ENCODE measurements at regions not wholly inside any gene's neighbourhood (a gene's known extent, or its start where the extent isn't known, plus 50 kb on each side); places are given as distances from the start of the nearest gene placed in this dataset.

- no peak for DNase-seq
Observed at GRCh38 chr1:186620566-186621350, 59.5 kb downstream of the PTGS2 start.

- DNase-seq = peak; percentile 56
Observed at GRCh38 chr1:186618401-186619170, 61.6 kb downstream of the PTGS2 start.

GRCh38 chr1:186617926-186618325 lies 62.3 kb downstream of the PTGS2 start:
- DNase-seq = no peak

DNA sequence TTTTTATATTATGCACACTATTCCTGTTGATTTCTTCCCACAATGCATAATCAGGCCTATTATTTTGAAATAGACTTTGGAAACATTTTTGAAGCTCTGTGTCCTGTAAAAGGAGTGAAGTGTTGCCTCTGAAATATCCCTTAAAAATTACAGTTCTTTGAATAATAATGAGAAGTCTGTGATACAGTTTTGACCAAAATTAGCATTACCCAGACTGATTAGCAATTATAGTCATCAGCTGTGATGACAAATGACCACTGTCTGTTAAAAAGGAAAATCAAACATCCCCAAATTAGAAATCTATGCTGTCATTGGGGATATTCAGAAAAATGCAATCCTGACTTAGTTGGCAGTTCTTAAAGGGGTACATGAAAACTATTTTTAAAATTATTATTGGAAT lies 63.7 kb downstream of the PTGS2 start:
- DNase-seq = no peak

DNA sequence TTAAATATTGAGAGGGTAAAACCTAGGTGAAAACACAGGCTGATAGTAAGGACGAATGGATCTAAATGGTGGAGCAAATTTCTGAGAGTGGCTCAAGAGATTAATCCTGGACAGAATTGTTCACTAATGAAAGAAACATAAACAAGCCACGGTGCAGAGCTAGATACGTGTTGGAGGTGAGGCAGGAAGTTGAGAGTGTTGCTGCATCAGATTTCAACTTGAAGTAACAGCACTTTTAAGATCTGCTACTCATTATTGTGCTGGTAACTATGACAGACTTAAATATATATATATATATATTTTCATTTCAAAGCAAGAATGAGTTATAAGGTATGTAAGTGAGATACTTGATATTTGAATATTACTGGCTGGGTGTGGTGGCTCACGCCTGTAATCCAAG lies 64.9 kb downstream of the PTGS2 start:
- no peak for DNase-seq

GRCh38 chr1:186611156-186611555 lies 69.1 kb downstream of the PTGS2 start:
- no peak for DNase-seq

GRCh38 chr1:186609183-186609582 lies 71.0 kb downstream of the PTGS2 start:
- no peak for DNase-seq

DNA sequence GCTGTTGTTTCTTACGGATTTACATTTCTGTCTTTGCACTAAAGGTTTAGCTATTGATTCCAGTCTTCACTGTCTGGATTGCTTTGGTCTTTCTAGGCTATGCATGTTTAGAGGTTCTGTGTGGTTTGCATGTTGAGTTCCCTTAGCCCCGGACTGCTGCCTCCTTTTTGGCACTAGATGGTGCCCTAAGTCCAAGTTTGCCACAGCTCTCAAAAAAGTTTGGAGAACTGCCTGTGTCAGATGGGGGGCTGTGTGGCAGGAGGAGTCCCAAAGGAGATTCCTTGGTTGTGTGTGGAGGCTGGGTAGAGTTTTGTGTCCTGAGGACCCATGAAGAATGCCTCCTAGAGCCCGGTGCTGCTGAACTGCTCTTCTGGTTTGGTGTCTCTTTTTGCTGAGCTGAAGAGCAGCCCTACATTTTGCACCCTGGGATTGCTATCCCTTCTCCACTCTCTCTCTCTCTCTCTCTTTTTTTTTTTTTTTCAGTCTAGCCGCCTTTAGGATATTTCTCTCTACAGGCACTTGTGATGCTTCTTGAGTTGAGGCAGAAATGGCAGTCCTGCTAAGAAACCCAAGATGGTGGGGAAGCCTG lies 74.4 kb downstream of the PTGS2 start:
- peak; percentile 39 for DNase-seq

GRCh38 chr1:186595969-186596368 lies 84.3 kb downstream of the PTGS2 start:
- DNase-seq = no peak

- DNase-seq = no peak
Observed at GRCh38 chr1:186578325-186579016, 101.8 kb downstream of the PTGS2 start.

- no peak for DNase-seq
Observed at GRCh38 chr1:186577633-186578032, 102.6 kb downstream of the PTGS2 start.

GRCh38 chr1:186577216-186577615 lies 103.0 kb downstream of the PTGS2 start:
- no peak for DNase-seq

DNA sequence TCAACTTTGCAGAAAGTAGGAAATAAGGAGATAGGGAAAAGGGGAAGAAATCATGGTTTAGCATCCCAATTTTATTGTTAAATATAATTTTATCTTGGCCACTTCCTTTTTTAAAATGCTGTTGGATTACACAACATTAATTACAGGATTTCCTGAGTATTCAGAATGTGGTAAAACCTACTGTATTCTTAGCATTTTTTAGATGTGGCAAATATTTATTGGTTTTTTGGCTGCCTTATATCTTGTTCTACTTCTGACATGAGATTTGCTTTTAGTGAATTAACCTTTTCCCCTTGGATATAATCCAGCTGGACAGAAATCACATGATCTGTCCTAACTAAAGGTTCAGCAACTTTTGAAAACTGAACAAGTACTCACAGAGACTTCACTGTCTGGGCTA lies 104.9 kb downstream of the PTGS2 start:
- DNase-seq = no peak

DNA sequence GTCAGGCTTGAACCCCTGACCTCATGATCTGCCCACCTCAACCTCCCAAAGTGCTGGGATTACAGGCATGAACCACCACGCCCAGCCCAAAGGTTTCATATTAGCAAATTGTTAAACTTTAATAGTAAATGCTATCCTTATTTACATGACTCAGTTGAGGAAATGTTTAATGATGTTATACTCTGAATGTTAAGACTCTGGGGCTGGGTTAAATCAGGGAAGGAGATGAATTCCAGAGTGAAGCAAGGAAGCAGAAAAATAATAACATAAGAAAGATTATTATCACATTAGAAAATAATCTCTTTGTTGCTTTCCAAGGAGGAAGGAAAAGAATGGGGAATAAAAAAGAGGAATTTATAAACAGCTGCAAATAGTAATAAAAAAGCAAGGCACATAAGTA lies 105.3 kb downstream of the PTGS2 start:
- DNase-seq = no peak

DNA sequence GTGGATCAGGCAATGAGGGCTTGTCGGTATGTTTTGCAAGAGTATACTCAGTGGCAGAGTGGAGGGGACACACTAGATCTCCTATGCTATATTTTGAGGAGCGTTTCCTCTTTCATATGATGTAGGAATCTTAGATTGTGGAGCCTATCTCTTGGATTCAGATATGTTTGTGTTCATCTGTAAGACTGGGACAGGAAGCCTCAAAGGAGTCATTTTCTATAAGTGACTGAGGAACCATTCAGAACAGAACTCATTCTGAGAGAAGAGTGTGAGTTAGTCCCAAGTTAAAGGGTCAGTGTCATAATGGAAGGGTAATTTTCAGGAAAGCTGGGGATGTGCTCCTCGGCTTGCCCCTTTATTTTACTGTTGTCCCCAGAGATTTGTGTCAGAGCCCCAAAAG lies 107.7 kb downstream of the PTGS2 start:
- DNase-seq = no peak

GRCh38 chr1:186571771-186572170 lies 108.5 kb downstream of the PTGS2 start:
- DNase-seq = no peak

- no peak for DNase-seq
Observed at GRCh38 chr1:186569856-186570255, 108.9 kb upstream of the PDC start.

GRCh38 chr1:186568221-186568620 lies 107.3 kb upstream of the PDC start:
- DNase-seq = no peak

DNA sequence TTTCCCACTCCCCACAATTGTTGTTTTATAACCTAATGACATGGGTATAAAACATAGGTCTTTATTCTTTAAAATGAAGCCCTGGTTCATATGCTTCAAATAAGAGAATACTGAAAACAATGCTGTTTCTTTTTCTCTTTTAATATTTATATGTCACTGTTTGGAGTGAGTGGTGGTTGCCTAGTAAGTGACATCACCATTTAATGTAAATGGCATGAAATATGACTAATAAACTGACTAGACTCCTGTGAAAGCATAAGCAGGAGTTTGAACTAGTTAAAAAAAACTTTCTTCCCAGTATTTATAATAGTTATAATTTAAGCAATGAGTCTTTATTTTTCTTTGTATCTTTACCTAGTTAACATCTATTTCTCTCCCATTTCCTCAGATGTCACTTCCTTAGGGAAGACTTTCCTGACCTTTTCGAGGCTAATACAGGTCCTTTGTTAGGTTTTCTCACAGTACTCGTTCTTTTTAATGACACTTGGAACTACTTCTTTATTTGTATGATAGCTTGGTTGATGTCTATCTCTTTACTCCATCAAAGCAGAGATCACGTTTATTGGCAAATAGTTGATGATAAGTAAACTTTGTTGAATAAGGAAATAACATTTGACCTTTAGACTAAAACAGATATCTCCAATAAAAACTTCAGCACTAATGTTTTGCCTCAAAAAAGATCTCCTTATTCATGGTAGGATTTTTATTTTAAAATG lies 105.4 kb upstream of the PDC start:
- DNase-seq = no peak

DNA sequence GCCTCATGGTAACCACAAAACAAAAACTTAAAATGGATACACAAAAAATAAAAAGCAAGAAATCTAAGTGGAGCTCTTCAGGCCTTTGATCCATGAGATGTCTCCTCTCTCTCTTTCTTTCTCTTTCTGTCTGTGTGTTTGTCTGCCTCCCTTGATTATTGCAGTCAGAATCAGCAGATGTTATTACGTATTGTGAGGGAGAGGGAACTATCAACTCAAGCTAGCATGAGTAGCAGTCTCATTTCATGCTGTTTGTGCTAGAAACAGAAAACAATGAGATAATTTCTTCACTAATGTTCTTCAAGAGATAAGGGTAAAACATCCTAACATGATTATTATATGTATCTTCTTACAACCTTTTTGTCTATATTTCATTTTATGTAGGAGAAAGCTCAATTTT lies 103.7 kb upstream of the PDC start:
- no peak for DNase-seq

DNA sequence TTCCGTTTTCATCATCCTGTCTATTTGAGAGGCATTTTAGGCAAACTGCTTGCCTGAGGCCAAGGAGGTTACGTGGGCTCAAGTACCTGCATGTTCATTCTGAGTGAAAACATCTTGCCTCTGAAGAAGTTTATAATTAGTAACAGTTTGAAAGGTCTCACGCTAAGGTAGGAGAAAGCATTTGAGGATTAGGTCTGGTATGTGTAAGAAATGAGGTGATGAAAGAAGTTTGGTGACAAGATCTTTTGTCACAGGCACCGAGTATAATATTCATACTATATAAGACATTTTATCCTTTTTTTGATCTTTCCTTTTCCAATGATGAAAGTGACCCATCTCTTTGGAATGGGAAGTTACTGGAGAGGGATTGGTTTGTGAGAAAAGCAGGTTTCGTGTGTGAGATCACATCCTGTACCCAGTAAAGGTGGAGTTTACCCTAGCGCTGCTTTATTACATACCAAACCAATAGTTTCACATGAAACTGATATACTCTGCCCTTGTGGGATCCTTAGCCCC lies 98.7 kb upstream of the PDC start:
- DNase-seq = no peak

DNA sequence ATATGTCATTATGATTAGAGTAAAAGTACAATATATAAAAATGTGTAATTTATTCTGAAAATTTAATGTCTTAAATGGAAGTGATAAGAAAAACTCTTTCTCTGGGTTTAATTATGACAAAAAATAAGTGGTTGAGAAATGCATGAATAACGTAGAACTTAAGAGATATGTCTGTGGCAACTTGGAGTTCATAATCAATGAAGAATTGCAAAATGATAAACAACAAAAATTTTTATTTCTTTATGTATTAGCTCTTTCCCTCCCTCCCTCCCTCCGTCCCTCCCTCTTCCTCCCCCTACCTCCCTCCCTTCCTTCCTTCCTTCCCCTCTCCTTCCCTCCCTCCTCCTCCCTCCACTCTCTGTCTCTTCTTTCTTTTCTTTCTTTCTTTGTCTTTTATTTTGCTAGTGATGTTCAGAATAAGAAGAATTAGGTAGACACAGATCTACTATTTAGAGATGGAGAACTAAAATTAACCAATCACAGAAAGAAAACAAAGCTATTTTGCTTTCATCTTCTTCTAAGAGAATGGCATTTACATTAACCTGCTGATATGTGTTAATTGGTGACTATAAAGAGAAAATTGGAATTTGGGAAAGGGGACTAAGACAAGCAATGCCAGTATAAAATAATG lies 96.3 kb upstream of the PDC start:
- DNase-seq = no peak
